Transverse colon (tissue), 4 donors: ENCODE measurements at regions not wholly inside any gene's neighbourhood (a gene's known extent, or its start where the extent isn't known, plus 50 kb on each side); places are given as distances from the start of the nearest gene placed in this dataset.
"Not testable (repeated sequence)": the region's sequence is repeated elsewhere in the genome, so short reads cannot be mapped to it uniquely, and the experiment has no call there.

Experiments used
- DNase-seq: peaks from one replicate; pipeline ENCODE4 v3.0.0-alpha.2; 2019
- H3K27ac ChIP-seq, 4 donors: fragments of 200-600 bp; sonication (generic); 2 replicates each; pipeline ENCODE4 v1.5.1; 2016 to 2018; ENCODE audit warnings: inconsistent platforms in 4 of 4
- H3K27me3 ChIP-seq: fragments of 200-600 bp; sonication (generic); 2 replicates; pipeline ENCODE4 v1.5.1; 2017; ENCODE audit warnings: inconsistent platforms
- H3K36me3 ChIP-seq, 4 donors: fragments of 200-600 bp; sonication (generic); 2 replicates each; pipeline ENCODE4 v1.5.1; 2017 to 2019; ENCODE audit warnings: inconsistent platforms in 4 of 4
- H3K4me1 ChIP-seq, 4 donors: fragments of 200-600 bp; sonication (generic); 2 replicates each; pipeline ENCODE4 v1.5.1; 2017 to 2020; ENCODE audit warnings: inconsistent platforms in 4 of 4
- H3K4me3 ChIP-seq, 4 donors: fragments of 200-600 bp; sonication (generic); 1 replicate in 1 of 4; 2 replicates in 3 of 4; pipeline versions ENCODE4 v1.5.1 to v1.6.1; 2017 to 2019; ENCODE audit warnings: inconsistent platforms in 4 of 4
- H3K9me3 ChIP-seq, 2 donors: fragments of 200-600 bp; sonication (generic); 2 replicates each; pipeline ENCODE4 v1.5.1; 2017 to 2019; ENCODE audit warnings: inconsistent platforms in 2 of 2
- CTCF ChIP-seq, 5 experiments: fragments of 200-600 bp in 3 of 5; fragments of 450-650 bp in 2 of 5; sonication (generic) in 3 of 5; IDR thresholded peaks; 1 replicate in 2 of 5; 2 replicates in 3 of 5; pipeline ENCODE4 v1.5.1; 2016 to 2017; ENCODE audit warnings: antibody characterized with exemption in 5 of 5, inconsistent platforms in 3 of 5, mild to moderate bottlenecking in 2 of 5, moderate library complexity in 1 of 5
- EP300 ChIP-seq: sonication (generic); formaldehyde crosslinking; IDR thresholded peaks from one replicate; pipeline ENCODE4 v1.6.1; 2017; ENCODE audit warnings: antibody characterized with exemption, low read depth
- POLR2A ChIP-seq: fragments of 450-650 bp; IDR thresholded peaks from one replicate; pipeline ENCODE4 v1.6.1; 2016; ENCODE audit warnings: antibody characterized with exemption, mild to moderate bottlenecking, moderate library complexity
- POLR2AphosphoS5 ChIP-seq, 3 donors: sonication (generic); formaldehyde crosslinking; IDR thresholded peaks; one replicate each; pipeline ENCODE4 v1.6.1; 2016; ENCODE audit warnings: antibody characterized with exemption in 3 of 3
- whole genome bisulfite sequencing, 2 donors: methylation state at CpG; one replicate each; pipeline ENCODE4 v1.1.5; 2018; ENCODE audit warnings: low coverage in 1 of 2; 5-methylcytosine and 5-hydroxymethylcytosine counted together
- in situ Hi-C, 4 donors: fragments of 200-750 bp; cut with MboI; loops; one replicate each; pipeline versions ENCODE4 v1.15.0 to v1.15.1; 2017; ENCODE audit warnings: low sequenced_read_pairs in 3 of 4, low pct_ligation_motif_present in 1 of 4, low pct_unique_long_range_greater_than_20kb in 1 of 4
- intact Hi-C: fragments of 100-400 bp; cut with DNase I; formaldehyde crosslinking; loops from one replicate; pipeline ENCODE4 v1.15.1; 2023; ENCODE audit warnings: low total_unique reads

DNA sequence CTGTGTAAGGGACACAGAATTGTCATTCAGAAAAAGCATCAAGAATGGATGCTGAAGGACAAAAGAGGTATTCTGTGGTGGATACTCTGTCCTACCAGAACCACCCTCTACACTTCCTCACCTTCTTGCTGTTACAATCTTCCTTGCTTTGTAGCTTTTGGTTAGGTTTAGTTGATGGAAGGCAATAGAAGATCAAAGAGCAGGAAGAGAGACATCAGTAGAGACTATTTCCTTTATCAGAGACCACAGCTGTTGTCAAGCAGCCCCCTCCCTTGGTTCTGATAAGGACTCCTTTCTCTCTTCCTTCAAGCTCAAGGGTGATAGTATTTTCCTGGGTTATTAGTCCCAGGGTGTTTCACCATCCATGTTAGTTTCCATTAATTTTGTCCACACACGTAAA is 84.7 kb upstream of the ALCAM start:
- H3K9me3 ChIP-seq, result no peaks in the 10 kb centered on the region
- no peak overlapping the region for H3K4me3 ChIP-seq
- TF ChIP-seq CTCF (IDR thresholded peaks at IDR 0.05), result no peak
- TF ChIP-seq EP300, result no peak
- no peaks in the 10 kb centered on the region for H3K4me1 ChIP-seq
- no peak overlapping the region for H3K27ac ChIP-seq
- 60 to 72% methylated on average over 1 of the region's 1 CpG for WGBS, 2 donors
- H3K27me3 ChIP-seq, result no peaks in the 10 kb centered on the region
- intact Hi-C loops (no loop called here), in situ Hi-C loops (no loop called here)
- no peak for DNase-seq
- H3K36me3 ChIP-seq, result no peaks in the 10 kb centered on the region

DNA sequence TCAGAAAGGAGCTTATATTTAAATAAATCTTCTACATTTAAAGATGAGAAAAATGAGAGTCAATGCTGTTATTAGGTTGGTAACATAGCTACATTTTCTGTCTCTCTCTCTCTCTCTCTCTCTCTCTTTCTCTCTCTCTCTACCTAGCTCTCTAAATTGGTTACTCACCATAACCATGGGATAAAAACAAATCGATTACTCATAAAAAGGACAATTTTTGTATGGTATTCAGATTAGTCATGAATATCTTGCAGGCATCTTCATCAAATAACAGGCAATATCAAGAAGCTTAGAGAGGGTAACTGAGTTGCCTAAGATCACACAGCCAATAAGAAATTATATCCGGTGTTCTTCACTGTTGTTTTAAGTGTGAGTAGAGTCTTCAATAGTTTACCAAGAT is 81.8 kb upstream of the ALCAM start:
- no peaks in the 10 kb centered on the region for H3K27me3 ChIP-seq
- H3K4me1 ChIP-seq, result no peaks in the 10 kb centered on the region
- 57 to 65% methylated on average over 2 of the region's 2 CpGs for WGBS, 2 donors
- intact Hi-C loops, result no loop called here
- no peak overlapping the region for H3K27ac ChIP-seq
- H3K36me3 ChIP-seq, result no peaks in the 10 kb centered on the region
- in situ Hi-C loops, result no loop called here
- TF ChIP-seq EP300 (no peak), POLR2A (no peak), POLR2AphosphoS5 (IDR thresholded peaks at IDR 0.05) (no peak), CTCF (IDR thresholded peaks at IDR 0.05) (no peak)
- DNase-seq, result no peak
- no peak overlapping the region for H3K4me3 ChIP-seq
- H3K9me3 ChIP-seq, result no peaks in the 10 kb centered on the region

GRCh38 chr3:105285653-105286241 is 81.0 kb upstream of the ALCAM start:
- in situ Hi-C loops (no loop called here), intact Hi-C loops (no loop called here)
- no peaks in the 10 kb centered on the region for H3K4me1 ChIP-seq
- WGBS, 2 donors, result 91 to 93% methylated on average over 1 of the region's 1 CpG
- H3K4me3 ChIP-seq, result no peak overlapping the region
- no peaks in the 10 kb centered on the region for H3K36me3 ChIP-seq
- H3K9me3 ChIP-seq, result no peaks in the 10 kb centered on the region
- H3K27ac ChIP-seq, result no peak overlapping the region
- no peaks in the 10 kb centered on the region for H3K27me3 ChIP-seq
- no peak for TF ChIP-seq POLR2AphosphoS5 (IDR thresholded peaks at IDR 0.05)
- no peak for TF ChIP-seq POLR2A
- TF ChIP-seq EP300, result no peak
- TF ChIP-seq CTCF (IDR thresholded peaks at IDR 0.05), result no peak
- DNase-seq, result no peak

GRCh38 chr3:105293441-105293840 is 73.3 kb upstream of the ALCAM start:
- no peaks in the 10 kb centered on the region for H3K4me1 ChIP-seq
- no peak for TF ChIP-seq POLR2AphosphoS5 (IDR thresholded peaks at IDR 0.05)
- TF ChIP-seq EP300, result no peak
- DNase-seq, result no peak
- H3K9me3 ChIP-seq, result no peaks in the 10 kb centered on the region
- intact Hi-C loops, result no loop called here
- H3K27ac ChIP-seq, result no peak overlapping the region
- no peak overlapping the region for H3K4me3 ChIP-seq
- no peaks in the 10 kb centered on the region for H3K27me3 ChIP-seq
- H3K36me3 ChIP-seq, result no peaks in the 10 kb centered on the region
- in situ Hi-C loops, result no loop called here
- WGBS, 2 donors, result 88 to 96% methylated on average over 1 of the region's 1 CpG

- intact Hi-C loops, in situ Hi-C loops: not testable (repeated sequence)
These were observed 70.4 kb upstream of the ALCAM start for GRCh38 chr3:105296182-105296822.

More at GRCh38 chr3:105296182-105296822, 70.4 kb upstream of the ALCAM start:
- DNase-seq, H3K36me3 ChIP-seq, H3K4me1 ChIP-seq, H3K9me3 ChIP-seq, H3K27ac ChIP-seq, H3K4me3 ChIP-seq, H3K27me3 ChIP-seq: not testable (repeated sequence)
- 88 to 91% methylated on average over 4 to 28 of the region's 28 CpGs for WGBS, 2 donors
